ENCODE measurements at regions not wholly inside any gene's neighbourhood (a gene's known extent, or its start where the extent isn't known, plus 50 kb on each side); places are given as distances from the start of the nearest gene placed in this dataset.
A peak's percentile ranks its signal among the peaks of the same experiment; 100 is the strongest.

GRCh38 chr1:229089586-229090208 lies 181.2 kb upstream of the RAB4A start:
- Histone ChIP-seq H3K4me3 (ENCODE audit: severe bottlenecking) (no peak overlapping the region), H3K27ac (ENCODE audit: poor library complexity, severe bottlenecking) (no peak overlapping the region), H3K27me3 (ENCODE audit: insufficient read depth, poor library complexity, severe bottlenecking) (no peaks in the 10 kb centered on the region), H3K4me1 (ENCODE audit: insufficient read depth, poor library complexity, severe bottlenecking) (peaks cover 11% of the 10 kb centered on the region), H3K9me3 (ENCODE audit: severe bottlenecking) (no peaks in the 10 kb centered on the region), H3K36me3 (ENCODE audit: low read depth) (no peaks in the 10 kb centered on the region)
- TF ChIP-seq CTCF (IDR thresholded peaks at IDR 0.05; ENCODE audit: poor library complexity, severe bottlenecking): no peak
- ATAC-seq (ENCODE audit: low read depth) (no peak), DNase-seq (ENCODE audit: low spot score) (no peak)

- DNase-seq (ENCODE audit: low spot score): no peak
- Histone ChIP-seq H3K4me3 (ENCODE audit: severe bottlenecking) (no peak overlapping the region), H3K27ac (ENCODE audit: poor library complexity, severe bottlenecking) (no peak overlapping the region), H3K27me3 (ENCODE audit: insufficient read depth, poor library complexity, severe bottlenecking) (no peaks in the 10 kb centered on the region), H3K4me1 (ENCODE audit: insufficient read depth, poor library complexity, severe bottlenecking) (peaks cover 20% of the 10 kb centered on the region), H3K36me3 (ENCODE audit: low read depth) (no peaks in the 10 kb centered on the region), H3K9me3 (ENCODE audit: severe bottlenecking) (no peaks in the 10 kb centered on the region)
- TF ChIP-seq CTCF (IDR thresholded peaks at IDR 0.05; ENCODE audit: poor library complexity, severe bottlenecking): no peak
- ATAC-seq (ENCODE audit: low read depth): no peak
Observed at GRCh38 chr1:229091721-229092136, 179.2 kb upstream of the RAB4A start.

- no peak for TF ChIP-seq CTCF (IDR thresholded peaks at IDR 0.05; ENCODE audit: poor library complexity, severe bottlenecking)
- no peaks in the 10 kb centered on the region for H3K27me3 ChIP-seq (ENCODE audit: insufficient read depth, poor library complexity, severe bottlenecking)
- no peak for ATAC-seq (ENCODE audit: low read depth)
- H3K27ac ChIP-seq (ENCODE audit: poor library complexity, severe bottlenecking): peak overlapping the region; percentile 51
- no peaks in the 10 kb centered on the region for H3K36me3 ChIP-seq (ENCODE audit: low read depth)
- H3K9me3 ChIP-seq (ENCODE audit: severe bottlenecking): no peaks in the 10 kb centered on the region
- no peak for DNase-seq (ENCODE audit: low spot score)
- peaks cover 20% of the 10 kb centered on the region for H3K4me1 ChIP-seq (ENCODE audit: insufficient read depth, poor library complexity, severe bottlenecking)
- H3K4me3 ChIP-seq (ENCODE audit: severe bottlenecking): no peak overlapping the region
Observed at GRCh38 chr1:229092377-229093237, 178.3 kb upstream of the RAB4A start.

GRCh38 chr1:229093238-229093540 lies 177.7 kb upstream of the RAB4A start:
- no peak for ATAC-seq (ENCODE audit: low read depth)
- no peak for TF ChIP-seq CTCF (IDR thresholded peaks at IDR 0.05; ENCODE audit: poor library complexity, severe bottlenecking)
- Histone ChIP-seq H3K9me3 (ENCODE audit: severe bottlenecking) (no peaks in the 10 kb centered on the region), H3K4me3 (ENCODE audit: severe bottlenecking) (no peak overlapping the region), H3K4me1 (ENCODE audit: insufficient read depth, poor library complexity, severe bottlenecking) (peaks cover 20% of the 10 kb centered on the region), H3K27me3 (ENCODE audit: insufficient read depth, poor library complexity, severe bottlenecking) (no peaks in the 10 kb centered on the region), H3K27ac (ENCODE audit: poor library complexity, severe bottlenecking) (peak overlapping the region; percentile 51), H3K36me3 (ENCODE audit: low read depth) (no peaks in the 10 kb centered on the region)
- DNase-seq (ENCODE audit: low spot score): no peak

All from RWPE2 (cell line).